Astrocyte of the spinal cord (primary cell): ENCODE measurements at regions not wholly inside any gene's neighbourhood (a gene's known extent, or its start where the extent isn't known, plus 50 kb on each side); places are given as distances from the start of the nearest gene placed in this dataset.

Experiments used
- DNase-seq: peaks from one replicate; pipeline ENCODE4 v3.0.0; 2011; ENCODE audit warnings: low read depth, low spot score
- H3K4me3 ChIP-seq: 2 replicates; pipeline ENCODE4 v1.5.1; 2011; ENCODE audit warnings: low read depth, mild to moderate bottlenecking, low read length, moderate library complexity
- in situ Hi-C: cut with HindIII; loops from 2 replicates; pipeline ENCODE4 v1.10.0; 2017; ENCODE audit warnings: low sequenced_read_pairs
- TF ChIP-seq, protein P1 (sequence below): IDR thresholded peaks from 2 replicates; pipeline ENCODE4 v1.5.1; 2012; ENCODE audit warnings: low read depth, mild to moderate bottlenecking, low read length, inconsistent platforms

DNA sequence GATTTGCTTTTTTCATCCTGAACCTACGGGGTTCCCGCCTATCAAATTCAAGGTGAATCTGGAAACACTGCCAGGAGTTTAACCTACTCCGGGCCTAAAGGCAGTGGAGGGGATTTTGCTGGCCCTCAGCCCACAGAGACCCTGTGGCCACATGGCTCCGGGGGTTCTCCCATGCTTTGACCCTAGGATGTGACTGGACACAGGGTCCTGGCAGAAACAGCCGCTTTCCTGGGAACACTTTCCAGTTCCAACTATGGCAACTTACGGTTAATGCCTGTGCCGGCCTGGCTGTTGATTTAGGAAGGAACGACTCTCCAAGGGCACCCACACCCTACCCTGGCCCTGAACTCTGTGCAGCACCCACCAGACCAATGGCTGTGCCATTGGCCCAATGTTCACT is 141.7 kb upstream of the RPS6KA2 start:
- DNase-seq: no peak
- no peak overlapping the region for H3K4me3 ChIP-seq
- in situ Hi-C loops: no loop called here
- TF ChIP-seq, protein P1, sequence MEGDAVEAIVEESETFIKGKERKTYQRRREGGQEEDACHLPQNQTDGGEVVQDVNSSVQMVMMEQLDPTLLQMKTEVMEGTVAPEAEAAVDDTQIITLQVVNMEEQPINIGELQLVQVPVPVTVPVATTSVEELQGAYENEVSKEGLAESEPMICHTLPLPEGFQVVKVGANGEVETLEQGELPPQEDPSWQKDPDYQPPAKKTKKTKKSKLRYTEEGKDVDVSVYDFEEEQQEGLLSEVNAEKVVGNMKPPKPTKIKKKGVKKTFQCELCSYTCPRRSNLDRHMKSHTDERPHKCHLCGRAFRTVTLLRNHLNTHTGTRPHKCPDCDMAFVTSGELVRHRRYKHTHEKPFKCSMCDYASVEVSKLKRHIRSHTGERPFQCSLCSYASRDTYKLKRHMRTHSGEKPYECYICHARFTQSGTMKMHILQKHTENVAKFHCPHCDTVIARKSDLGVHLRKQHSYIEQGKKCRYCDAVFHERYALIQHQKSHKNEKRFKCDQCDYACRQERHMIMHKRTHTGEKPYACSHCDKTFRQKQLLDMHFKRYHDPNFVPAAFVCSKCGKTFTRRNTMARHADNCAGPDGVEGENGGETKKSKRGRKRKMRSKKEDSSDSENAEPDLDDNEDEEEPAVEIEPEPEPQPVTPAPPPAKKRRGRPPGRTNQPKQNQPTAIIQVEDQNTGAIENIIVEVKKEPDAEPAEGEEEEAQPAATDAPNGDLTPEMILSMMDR: no peak

GRCh38 chr6:166767230-166767629 is 140.2 kb upstream of the RPS6KA2 start:
- in situ Hi-C loops: no loop called here
- no peak overlapping the region for H3K4me3 ChIP-seq
- TF ChIP-seq, protein P1: no peak
- DNase-seq: no peak

GRCh38 chr6:166766769-166767168 is 139.7 kb upstream of the RPS6KA2 start:
- in situ Hi-C loops: no loop called here
- no peak for DNase-seq
- TF ChIP-seq, protein P1: no peak
- no peak overlapping the region for H3K4me3 ChIP-seq

GRCh38 chr6:166765234-166765541 is 138.1 kb upstream of the RPS6KA2 start:
- DNase-seq: no peak
- H3K4me3 ChIP-seq: no peak overlapping the region
- TF ChIP-seq, protein P1: no peak
- in situ Hi-C loops: no loop called here

DNA sequence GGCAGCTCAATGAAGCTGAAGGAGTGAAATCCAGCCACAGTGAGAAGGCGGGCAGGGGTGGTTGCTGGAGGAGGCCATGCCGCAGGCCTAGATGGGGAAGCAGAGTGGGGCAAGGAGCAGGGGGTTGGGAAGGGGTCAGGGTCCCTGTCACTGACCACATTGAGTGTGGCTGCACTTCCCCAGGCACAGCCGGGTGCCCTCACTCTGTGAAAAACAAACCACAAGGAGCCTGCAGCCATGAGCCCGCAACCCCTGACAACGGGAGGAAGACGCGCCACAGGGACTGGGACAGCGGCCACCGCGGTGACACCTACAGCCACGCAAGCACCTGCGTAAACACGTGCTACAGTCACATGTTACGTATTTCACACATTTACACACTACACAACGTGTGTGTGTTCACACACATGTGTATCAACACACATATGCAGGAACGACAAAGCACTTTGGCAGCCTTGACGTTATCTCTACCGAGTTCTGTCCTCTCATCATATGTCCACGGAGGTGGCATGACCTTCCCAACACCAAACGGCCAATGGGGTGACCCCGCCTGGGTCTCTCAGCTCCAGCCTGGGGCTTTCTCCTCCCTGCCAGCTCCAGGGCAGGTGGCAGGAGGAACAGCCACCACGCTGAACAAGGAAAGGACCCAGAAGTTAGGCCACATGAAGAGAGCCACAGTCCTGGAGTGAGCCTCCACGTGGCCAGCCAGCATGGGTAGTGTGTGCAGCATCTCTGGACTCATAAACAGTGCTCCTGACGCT is 137.6 kb upstream of the RPS6KA2 start:
- in situ Hi-C loops: no loop called here
- no peak overlapping the region for H3K4me3 ChIP-seq
- TF ChIP-seq, protein P1: no peak
- DNase-seq: no peak

- H3K4me3 ChIP-seq: no peak overlapping the region
- TF ChIP-seq, protein P1: no peak
- in situ Hi-C loops: no loop called here
- DNase-seq: no peak
These were observed 136.8 kb upstream of the RPS6KA2 start for GRCh38 chr6:166763606-166764472.
